ENCODE measurements at regions not wholly inside any gene's neighbourhood (a gene's known extent, or its start where the extent isn't known, plus 50 kb on each side); places are given as distances from the start of the nearest gene placed in this dataset.

DNA sequence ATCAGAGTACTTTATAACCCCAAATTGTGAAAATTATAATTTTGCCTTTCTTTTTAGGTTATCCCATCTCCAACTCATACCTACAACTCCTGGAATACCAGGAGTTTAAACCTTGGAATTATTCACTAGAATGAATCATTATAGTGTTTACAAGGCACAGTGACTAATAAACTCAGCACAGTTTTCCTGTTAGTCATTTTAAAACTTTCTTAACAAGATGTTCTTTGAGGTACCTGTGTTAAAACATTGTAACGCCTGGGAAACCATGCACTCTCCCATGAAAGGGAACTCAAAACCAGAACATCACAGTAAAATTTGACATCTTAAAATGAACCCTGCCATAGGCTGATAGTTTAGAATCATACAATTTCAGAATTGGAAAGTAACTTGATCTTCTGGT lies 132.4 kb upstream of the OSTN start:
- H3K4me3 ChIP-seq (ENCODE audit: control insufficient read depth, low read depth, low read length): no peak overlapping the region
- TF ChIP-seq, protein P1, sequence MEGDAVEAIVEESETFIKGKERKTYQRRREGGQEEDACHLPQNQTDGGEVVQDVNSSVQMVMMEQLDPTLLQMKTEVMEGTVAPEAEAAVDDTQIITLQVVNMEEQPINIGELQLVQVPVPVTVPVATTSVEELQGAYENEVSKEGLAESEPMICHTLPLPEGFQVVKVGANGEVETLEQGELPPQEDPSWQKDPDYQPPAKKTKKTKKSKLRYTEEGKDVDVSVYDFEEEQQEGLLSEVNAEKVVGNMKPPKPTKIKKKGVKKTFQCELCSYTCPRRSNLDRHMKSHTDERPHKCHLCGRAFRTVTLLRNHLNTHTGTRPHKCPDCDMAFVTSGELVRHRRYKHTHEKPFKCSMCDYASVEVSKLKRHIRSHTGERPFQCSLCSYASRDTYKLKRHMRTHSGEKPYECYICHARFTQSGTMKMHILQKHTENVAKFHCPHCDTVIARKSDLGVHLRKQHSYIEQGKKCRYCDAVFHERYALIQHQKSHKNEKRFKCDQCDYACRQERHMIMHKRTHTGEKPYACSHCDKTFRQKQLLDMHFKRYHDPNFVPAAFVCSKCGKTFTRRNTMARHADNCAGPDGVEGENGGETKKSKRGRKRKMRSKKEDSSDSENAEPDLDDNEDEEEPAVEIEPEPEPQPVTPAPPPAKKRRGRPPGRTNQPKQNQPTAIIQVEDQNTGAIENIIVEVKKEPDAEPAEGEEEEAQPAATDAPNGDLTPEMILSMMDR (IDR thresholded peaks at IDR 0.05; ENCODE audit: control insufficient read depth, insufficient read depth, low read depth, low read length, missing control alignments): no peak
- DNase-seq (ENCODE audit: low read depth): no peak

DNA sequence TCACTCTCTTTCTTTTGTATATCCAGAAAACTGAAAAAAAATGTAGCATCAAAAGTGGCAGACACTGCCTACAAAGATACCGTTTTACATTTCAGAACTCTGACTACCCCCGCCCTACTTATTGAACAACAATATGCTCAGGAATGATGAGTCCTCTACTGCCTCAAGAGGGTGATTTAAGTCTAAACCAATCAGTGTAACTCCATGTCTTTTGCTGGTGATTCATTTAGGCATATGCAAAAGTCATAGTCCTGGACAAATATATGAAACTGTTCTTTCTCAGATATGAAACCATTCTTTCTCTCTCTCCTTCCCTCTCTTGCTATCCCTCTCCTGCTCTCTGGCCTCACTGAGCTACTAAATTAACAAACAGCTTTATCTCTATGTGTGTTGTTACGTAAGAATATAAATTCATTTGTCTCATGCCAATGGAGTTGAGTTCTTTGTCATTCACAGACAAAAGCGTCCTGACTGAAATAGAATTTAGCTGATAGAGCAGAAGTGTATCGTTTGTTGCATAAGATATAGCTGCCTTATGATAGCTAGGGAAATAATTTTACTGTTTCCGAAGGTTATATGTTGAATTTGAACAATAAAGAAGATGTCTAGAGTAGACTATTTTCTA lies 133.7 kb upstream of the OSTN start:
- TF ChIP-seq, protein P1 (IDR thresholded peaks at IDR 0.05; ENCODE audit: control insufficient read depth, insufficient read depth, low read depth, low read length, missing control alignments): peak; percentile 7
- H3K4me3 ChIP-seq (ENCODE audit: control insufficient read depth, low read depth, low read length): no peak overlapping the region
- no peak for DNase-seq (ENCODE audit: low read depth)

DNA sequence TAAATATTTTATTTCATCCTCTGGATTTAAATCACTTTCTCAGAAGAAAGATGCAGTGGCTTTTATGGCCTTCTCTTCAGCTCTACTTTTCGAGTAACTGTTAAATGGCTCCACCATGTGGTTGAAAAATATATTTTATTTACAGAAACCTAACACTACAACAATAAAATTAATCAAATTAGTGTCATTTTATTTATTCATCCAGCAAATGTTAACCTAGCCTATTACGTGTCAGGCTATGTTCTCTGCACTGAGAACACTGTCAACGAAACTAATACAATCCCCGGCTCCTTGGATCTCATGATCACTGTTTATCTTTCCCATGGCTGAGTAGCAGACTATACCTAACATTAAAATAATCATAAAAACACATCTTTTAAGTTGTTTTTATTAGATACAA lies 148.0 kb upstream of the OSTN start:
- no peak overlapping the region for H3K4me3 ChIP-seq (ENCODE audit: control insufficient read depth, low read depth, low read length)
- no peak for DNase-seq (ENCODE audit: low read depth)
- TF ChIP-seq, protein P1 (IDR thresholded peaks at IDR 0.05; ENCODE audit: control insufficient read depth, insufficient read depth, low read depth, low read length, missing control alignments): peak; percentile 42

DNA sequence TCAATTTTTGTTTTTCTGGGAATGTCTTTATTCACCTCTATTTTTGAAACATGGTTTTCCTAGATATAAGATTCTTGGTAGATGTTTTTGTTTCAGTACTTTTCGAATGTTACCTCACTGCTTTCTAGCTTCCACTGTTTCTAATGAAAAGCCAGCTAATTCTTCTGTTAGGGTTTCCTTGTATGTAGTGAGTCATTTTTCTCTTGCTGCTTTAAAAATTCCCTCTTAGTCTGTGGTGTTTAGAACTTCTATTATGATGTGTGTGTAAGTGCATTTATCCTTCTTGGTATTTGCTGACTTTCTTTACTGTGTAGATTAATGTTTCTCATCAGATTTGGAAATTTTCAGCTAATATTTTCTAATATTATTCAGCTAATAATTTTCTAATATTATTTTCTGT lies 151.1 kb upstream of the OSTN start:
- no peak for DNase-seq (ENCODE audit: low read depth)
- TF ChIP-seq, protein P1 (IDR thresholded peaks at IDR 0.05; ENCODE audit: control insufficient read depth, insufficient read depth, low read depth, low read length, missing control alignments): no peak
- H3K4me3 ChIP-seq (ENCODE audit: control insufficient read depth, low read depth, low read length): no peak overlapping the region

DNA sequence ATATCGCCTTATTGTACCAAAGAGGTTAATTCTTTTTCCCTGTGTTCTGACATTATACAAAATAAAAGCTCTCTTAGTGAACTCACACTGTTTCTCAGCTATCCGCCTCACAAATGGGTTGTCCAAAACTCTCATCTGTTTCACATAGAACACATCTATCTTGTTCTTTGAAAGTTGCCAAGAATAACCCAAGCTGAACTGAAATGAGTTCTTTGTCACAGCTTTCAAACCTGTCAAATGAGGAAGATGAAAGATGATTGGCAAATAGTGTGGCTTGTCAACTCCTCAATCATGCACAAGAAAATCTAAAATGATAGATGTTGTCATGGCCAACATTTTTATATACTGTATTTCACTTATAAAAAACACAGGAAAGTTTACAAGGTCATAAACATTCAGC lies 168.1 kb upstream of the OSTN start:
- DNase-seq (ENCODE audit: low read depth): no peak
- H3K4me3 ChIP-seq (ENCODE audit: control insufficient read depth, low read depth, low read length): no peak overlapping the region
- TF ChIP-seq, protein P1 (IDR thresholded peaks at IDR 0.05; ENCODE audit: control insufficient read depth, insufficient read depth, low read depth, low read length, missing control alignments): no peak

DNA sequence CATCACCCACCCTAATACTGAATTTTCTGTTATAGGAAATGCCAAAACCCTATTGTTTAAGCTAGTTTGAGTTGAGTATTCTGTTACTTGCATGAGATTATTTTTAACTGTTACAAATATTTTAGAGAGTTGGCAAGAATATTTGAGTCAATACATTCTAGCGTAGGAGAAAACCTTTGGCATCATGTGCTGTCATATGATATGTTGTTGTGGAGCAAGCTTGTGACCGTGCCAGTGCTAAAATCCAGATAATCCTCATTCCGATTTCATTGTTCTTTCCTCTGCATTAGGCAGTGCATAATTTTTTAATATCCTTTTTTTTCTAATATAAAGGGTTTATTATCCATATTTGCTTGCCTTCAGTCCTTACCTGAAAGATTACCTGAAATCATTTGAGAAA lies 168.0 kb upstream of the GMNC start:
- no peak overlapping the region for H3K4me3 ChIP-seq (ENCODE audit: control insufficient read depth, low read depth, low read length)
- no peak for DNase-seq (ENCODE audit: low read depth)

More for the DNA sequence above, 168.0 kb upstream of the GMNC start:
- TF ChIP-seq, protein P1 (IDR thresholded peaks at IDR 0.05; ENCODE audit: control insufficient read depth, insufficient read depth, low read depth, low read length, missing control alignments): no peak
